ENCODE measurements at regions not wholly inside any gene's neighbourhood (a gene's known extent, or its start where the extent isn't known, plus 50 kb on each side); places are given as distances from the start of the nearest gene placed in this dataset.

DNA sequence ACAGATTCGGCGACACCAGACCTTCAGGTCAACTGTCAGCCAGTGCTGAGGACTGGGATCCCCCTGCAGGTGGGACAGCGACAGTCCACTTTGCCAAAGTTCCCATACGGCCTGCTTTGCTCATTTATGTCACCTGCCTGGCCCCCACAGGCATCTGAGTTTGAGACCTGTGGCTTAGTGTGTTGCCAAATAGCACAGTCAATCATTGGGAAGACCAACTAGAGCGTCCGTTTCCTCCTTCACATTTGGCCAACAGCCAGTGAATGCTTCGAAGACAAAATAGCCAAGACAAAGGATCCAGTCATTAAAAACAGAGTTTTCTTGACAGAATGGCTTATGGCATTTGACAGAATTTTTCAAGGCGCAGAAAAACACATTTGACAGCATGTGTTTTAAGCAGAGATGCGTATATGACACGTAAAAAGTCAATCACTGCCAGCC, 113.8 kb downstream of the ABCC12 start:
- Histone ChIP-seq H3K56ac (replicated peaks; ENCODE audit: insufficient read length, low read depth, low read length) (no peak overlapping the region), H4K8ac (ENCODE audit: extremely low read depth, insufficient read depth, low read length) (no peak overlapping the region), H3K18ac (ENCODE audit: extremely low read depth, low read length) (no peak overlapping the region), H3K36me3 (ENCODE audit: control insufficient read depth in 2 of 4, insufficient read depth in 4 of 4, low read length in 3 of 4) (no peaks in the 10 kb centered on the region), H3K79me2 (ENCODE audit: control insufficient read depth in 1 of 2, insufficient read depth in 2 of 2, low read length in 2 of 2) (no peaks in the 10 kb centered on the region), H3K27me3 (replicated peaks in 1 of 4; ENCODE audit: control insufficient read depth in 3 of 4, extremely low read depth in 1 of 4, insufficient read depth in 3 of 4, low read length in 3 of 4) (no peaks in the 10 kb centered on the region), H3K4me1 (replicated peaks in 1 of 4; ENCODE audit: control insufficient read depth in 3 of 4, insufficient read depth in 4 of 4, low read length in 3 of 4) (peaks cover 0 to 3% (median 1%) of the 10 kb centered on the region in 4 experiments; a peak in 2 of 7 replicates), H4K20me1 (replicated peaks in 1 of 2; ENCODE audit: control insufficient read depth in 1 of 2, insufficient read depth in 2 of 2, low read length in 2 of 2) (peaks cover 0 to 4% of the 10 kb centered on the region in 2 experiments), H3K14ac (ENCODE audit: insufficient read length) (no peak overlapping the region), H3K4ac (replicated peaks; ENCODE audit: insufficient read length, low read depth, low read length) (no peak overlapping the region), H2BK5ac (ENCODE audit: low read depth, low read length) (no peak overlapping the region), H2BK12ac (ENCODE audit: low read depth, low read length) (no peak overlapping the region), H3K4me2 (ENCODE audit: insufficient read depth in 1 of 2, low read depth in 2 of 2, low read length in 2 of 2) (no peak overlapping the region), H3K4me3 (ENCODE audit: extremely low read depth in 1 of 4, insufficient read depth in 2 of 4, low read depth in 3 of 4, low read length in 4 of 4) (no peak overlapping the region), H2AK5ac (ENCODE audit: low read depth, low read length) (no peak overlapping the region), H4K91ac (replicated peaks; ENCODE audit: insufficient read length, low read length) (no peak overlapping the region), H3K79me1 (ENCODE audit: low read depth, low read length) (no peaks in the 10 kb centered on the region), H3K9ac (replicated peaks in 1 of 4; ENCODE audit: extremely low read depth in 1 of 4, low read depth in 3 of 4, low read length in 3 of 4) (no peak overlapping the region), H3K23me2 (ENCODE audit: low read depth, low read length) (peaks cover 9% of the 10 kb centered on the region; the same call in 1 of the 2 replicates), H3K23ac (ENCODE audit: insufficient read length) (no peak overlapping the region), H2BK15ac (ENCODE audit: low read length) (no peak overlapping the region), H2AFZ (ENCODE audit: low read length) (no peak overlapping the region), H3K27ac (ENCODE audit: low read depth, low read length) (no peak overlapping the region), H2BK120ac (replicated peaks; ENCODE audit: low read depth, low read length) (no peak overlapping the region), H4K5ac (ENCODE audit: insufficient read length, low read depth, low read length) (no peak overlapping the region), H2BK20ac (ENCODE audit: low read length) (no peak overlapping the region; the same call in 1 of the 2 replicates), H3K9me3 (ENCODE audit: insufficient read depth in 2 of 2, low read depth in 1 of 2, low read length in 1 of 2) (no peaks in the 10 kb centered on the region)
- FAIRE-seq (no peak), DNase-seq (ENCODE audit: low read depth in 1 of 2, low spot score in 2 of 2) (no peak)
- WGBS, 2 experiments (ENCODE audit: extremely low coverage in 1 of 2, insufficient coverage in 1 of 2, insufficient read length in 1 of 2, insufficient replicate concordance in 2 of 2, low coverage in 1 of 2, low lambda C conversion rate in 2 of 2, missing lambda C conversion rate in 1 of 2) = 80% methylated on average over 10 of the region's 10 CpGs; no CpG with 5 or more reads in 1 of the 2 experiments
- POLR2A ChIA-PET (ENCODE audit: partially characterized antibody) = no interaction called here
- CTCF ChIA-PET (ENCODE audit: partially characterized antibody) = interaction anchor here (0.9 to 3.4 kb wide), 6 partner anchors 10 to 193 kb away, joined by 3 to 22 read pairs (median 4); no protein-coding TSS in a partner anchor
